ENCODE measurements at regions not wholly inside any gene's neighbourhood (a gene's known extent, or its start where the extent isn't known, plus 50 kb on each side); places are given as distances from the start of the nearest gene placed in this dataset.
"Not testable (repeated sequence)": the region's sequence is repeated elsewhere in the genome, so short reads cannot be mapped to it uniquely, and the experiment has no call there.

GRCh38 chr1:208465786-208466590 is 221.8 kb upstream of the PLXNA2 start:
- DNase-seq (ENCODE audit: low spot score): no peak

- DNase-seq (ENCODE audit: low spot score): no peak
Observed at GRCh38 chr1:208467151-208467780, 223.1 kb upstream of the PLXNA2 start.

- no peak for DNase-seq (ENCODE audit: low spot score)
Observed at GRCh38 chr1:208475449-208475848, 231.3 kb upstream of the PLXNA2 start.

- DNase-seq (ENCODE audit: low spot score): no peak
Observed at GRCh38 chr1:208475951-208476845, 232.0 kb upstream of the PLXNA2 start.

- no peak for DNase-seq (ENCODE audit: low spot score)
Observed at GRCh38 chr1:208476846-208477170, 232.6 kb upstream of the PLXNA2 start.

GRCh38 chr1:208479435-208479834 is 235.3 kb upstream of the PLXNA2 start:
- no peak for DNase-seq (ENCODE audit: low spot score)

- no peak for DNase-seq (ENCODE audit: low spot score)
Observed at GRCh38 chr1:208485512-208485911, 241.3 kb upstream of the PLXNA2 start.

GRCh38 chr1:208486677-208487076 is 242.5 kb upstream of the PLXNA2 start:
- DNase-seq (ENCODE audit: low spot score): no peak

GRCh38 chr1:208488432-208488831 is 244.2 kb upstream of the PLXNA2 start:
- not testable (repeated sequence) for DNase-seq (ENCODE audit: low spot score)

- DNase-seq (ENCODE audit: low spot score): no peak
Observed at GRCh38 chr1:208496467-208497371, 252.5 kb upstream of the PLXNA2 start.

- no peak for DNase-seq (ENCODE audit: low spot score)
Observed at GRCh38 chr1:208497866-208498541, 253.8 kb upstream of the PLXNA2 start.

GRCh38 chr1:208499026-208499425 is 254.8 kb upstream of the PLXNA2 start:
- no peak for DNase-seq (ENCODE audit: low spot score)

GRCh38 chr1:208499601-208500000 is 255.4 kb upstream of the PLXNA2 start:
- DNase-seq (ENCODE audit: low spot score): no peak

- no peak for DNase-seq (ENCODE audit: low spot score)
Observed at GRCh38 chr1:208500375-208500774, 256.2 kb upstream of the PLXNA2 start.

GRCh38 chr1:208501542-208501941 is 257.4 kb upstream of the PLXNA2 start:
- DNase-seq (ENCODE audit: low spot score): no peak

- no peak for DNase-seq (ENCODE audit: low spot score)
Observed at GRCh38 chr1:208503787-208504186, 259.6 kb upstream of the PLXNA2 start.

GRCh38 chr1:208506812-208507211 is 262.6 kb upstream of the PLXNA2 start:
- DNase-seq (ENCODE audit: low spot score): no peak

GRCh38 chr1:208509072-208509471 is 264.9 kb upstream of the PLXNA2 start:
- no peak for DNase-seq (ENCODE audit: low spot score)

GRCh38 chr1:208510192-208510952 is 266.2 kb upstream of the PLXNA2 start:
- no peak for DNase-seq (ENCODE audit: low spot score)

- DNase-seq (ENCODE audit: low spot score): no peak
Observed at GRCh38 chr1:208511242-208511860, 267.2 kb upstream of the PLXNA2 start.
